Ovary (tissue), 7 donors: ENCODE measurements at regions not wholly inside any gene's neighbourhood (a gene's known extent, or its start where the extent isn't known, plus 50 kb on each side); places are given as distances from the start of the nearest gene placed in this dataset.

Source experiments
- DNase-seq, 5 donors: peaks; one replicate each; pipeline ENCODE4 v3.0.0-alpha.2; 2019 to 2020
- H3K27ac ChIP-seq, 2 donors: fragments of 200-600 bp; one replicate each; pipeline versions ENCODE4 v1.5.1 to v1.8.0; 2019 to 2022
- H3K27me3 ChIP-seq: fragments of 200-600 bp; one replicate; pipeline ENCODE4 v1.8.0; 2022
- H3K36me3 ChIP-seq: fragments of 200-600 bp; sonication (generic); one replicate; pipeline ENCODE4 v1.5.1; 2019
- H3K4me1 ChIP-seq: one replicate; pipeline ENCODE4 v1.8.1; 2013; ENCODE audit warnings: mild to moderate bottlenecking, moderate library complexity; ENCODE audit not compliant: insufficient read depth
- H3K4me3 ChIP-seq: fragments of 200-600 bp; sonication (generic); one replicate; pipeline ENCODE4 v1.5.1; 2017
- H3K9me3 ChIP-seq, 2 donors: fragments of 200-600 bp in 1 of 2; sonication (generic) in 1 of 2; one replicate each; pipeline versions ENCODE4 v1.5.1 to v1.8.1; 2013 to 2019; ENCODE audit warnings: mild to moderate bottlenecking in 1 of 2, moderate library complexity in 1 of 2
- EP300 ChIP-seq: sonication (generic); formaldehyde crosslinking; IDR thresholded peaks from one replicate; pipeline ENCODE4 v1.6.1; 2017; ENCODE audit warnings: antibody characterized with exemption
- POLR2A ChIP-seq: fragments of 450-650 bp; IDR thresholded peaks from one replicate; pipeline ENCODE4 v1.6.1; 2017; ENCODE audit warnings: antibody characterized with exemption, mild to moderate bottlenecking, moderate library complexity
- WGBS, 3 donors: extraction: QIAGEN DNeasy Blood & Tissue Kit in 1 of 3; methylation state at CpG; one replicate each; pipeline versions ENCODE4 v1.1.5 to v1.1.7; 2013 to 2017; 5-methylcytosine and 5-hydroxymethylcytosine counted together
- intact Hi-C, 4 donors: fragments of 100-400 bp; cut with DNase I; formaldehyde crosslinking; loops; one replicate each; pipeline versions ENCODE4 v1.11.0 to v1.15.1; 2022 to 2023
- TF ChIP-seq, protein P1 (sequence below), 3 donors: fragments of 450-650 bp in 2 of 3; fragments of 200-600 bp in 1 of 3; IDR thresholded peaks; one replicate each; pipeline versions ENCODE4 v1.5.1 to v1.8.0; 2016 to 2022; ENCODE audit warnings: antibody characterized with exemption in 3 of 3, mild to moderate bottlenecking in 1 of 3
- donor health status: DM: no; HTN: no; CAD: no; lungs with moderate emphysema.
- donor health status: DM: no; HTN: no; CAD: no.
- donor health status: Bipolar disorder and iron deficiency.
- donor health status: DM: no; HTN: no; CAD: no.
- donor health status: DM: yes; HTN: yes; CAD: no.

- Histone ChIP-seq H3K4me3 (no peak overlapping the region), H3K9me3 (no peaks in the 10 kb centered on the region), H3K27me3 (no peaks in the 10 kb centered on the region), H3K36me3 (no peaks in the 10 kb centered on the region), H3K4me1 (no peaks in the 10 kb centered on the region), H3K27ac (no peak overlapping the region)
- TF ChIP-seq, protein P1, sequence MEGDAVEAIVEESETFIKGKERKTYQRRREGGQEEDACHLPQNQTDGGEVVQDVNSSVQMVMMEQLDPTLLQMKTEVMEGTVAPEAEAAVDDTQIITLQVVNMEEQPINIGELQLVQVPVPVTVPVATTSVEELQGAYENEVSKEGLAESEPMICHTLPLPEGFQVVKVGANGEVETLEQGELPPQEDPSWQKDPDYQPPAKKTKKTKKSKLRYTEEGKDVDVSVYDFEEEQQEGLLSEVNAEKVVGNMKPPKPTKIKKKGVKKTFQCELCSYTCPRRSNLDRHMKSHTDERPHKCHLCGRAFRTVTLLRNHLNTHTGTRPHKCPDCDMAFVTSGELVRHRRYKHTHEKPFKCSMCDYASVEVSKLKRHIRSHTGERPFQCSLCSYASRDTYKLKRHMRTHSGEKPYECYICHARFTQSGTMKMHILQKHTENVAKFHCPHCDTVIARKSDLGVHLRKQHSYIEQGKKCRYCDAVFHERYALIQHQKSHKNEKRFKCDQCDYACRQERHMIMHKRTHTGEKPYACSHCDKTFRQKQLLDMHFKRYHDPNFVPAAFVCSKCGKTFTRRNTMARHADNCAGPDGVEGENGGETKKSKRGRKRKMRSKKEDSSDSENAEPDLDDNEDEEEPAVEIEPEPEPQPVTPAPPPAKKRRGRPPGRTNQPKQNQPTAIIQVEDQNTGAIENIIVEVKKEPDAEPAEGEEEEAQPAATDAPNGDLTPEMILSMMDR (IDR thresholded peaks at IDR 0.05): no peak
- TF ChIP-seq EP300: no peak
- TF ChIP-seq POLR2A: no peak
- DNase-seq: no peak
- intact Hi-C loops: no loop called here
- WGBS, 3 donors: 82 to 84% (median 83%) methylated on average over 10 of the region's 10 CpGs
Observed at GRCh38 chr3:26345613-26346012, 277.0 kb upstream of the LRRC3B start.

DNA sequence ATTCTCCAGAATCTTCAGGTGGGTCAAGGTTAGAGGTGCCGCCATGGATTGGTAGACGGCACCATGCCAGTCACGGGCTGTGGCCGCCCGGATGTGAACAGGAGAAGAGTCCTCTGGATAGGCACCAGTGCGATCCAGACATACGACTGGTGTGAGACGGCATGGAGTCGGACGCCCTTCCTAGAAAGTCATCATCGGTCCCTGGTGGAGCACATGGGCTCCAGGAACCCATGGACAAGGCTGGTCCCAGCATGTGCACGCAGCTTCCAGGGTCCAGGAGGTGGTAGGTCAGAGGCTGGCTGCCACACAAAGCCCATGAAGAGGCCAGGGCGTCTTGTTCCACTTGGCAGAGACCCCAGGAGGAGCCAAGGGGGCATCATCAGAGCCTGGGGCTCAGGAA, 276.1 kb upstream of the LRRC3B start:
- 93 to 97% (median 94%) methylated on average over 13 of the region's 13 CpGs for WGBS, 3 donors
- H3K27ac ChIP-seq: no peak overlapping the region
- TF ChIP-seq POLR2A: no peak
- TF ChIP-seq, protein P1 (IDR thresholded peaks at IDR 0.05): no peak
- no peak for TF ChIP-seq EP300
- peaks cover 0 to 3% of the 10 kb centered on the region in 2 donors for H3K9me3 ChIP-seq
- intact Hi-C loops: no loop called here
- no peaks in the 10 kb centered on the region for H3K4me1 ChIP-seq
- DNase-seq: no peak
- H3K36me3 ChIP-seq: no peaks in the 10 kb centered on the region
- H3K4me3 ChIP-seq: no peak overlapping the region
- H3K27me3 ChIP-seq: no peaks in the 10 kb centered on the region

DNA sequence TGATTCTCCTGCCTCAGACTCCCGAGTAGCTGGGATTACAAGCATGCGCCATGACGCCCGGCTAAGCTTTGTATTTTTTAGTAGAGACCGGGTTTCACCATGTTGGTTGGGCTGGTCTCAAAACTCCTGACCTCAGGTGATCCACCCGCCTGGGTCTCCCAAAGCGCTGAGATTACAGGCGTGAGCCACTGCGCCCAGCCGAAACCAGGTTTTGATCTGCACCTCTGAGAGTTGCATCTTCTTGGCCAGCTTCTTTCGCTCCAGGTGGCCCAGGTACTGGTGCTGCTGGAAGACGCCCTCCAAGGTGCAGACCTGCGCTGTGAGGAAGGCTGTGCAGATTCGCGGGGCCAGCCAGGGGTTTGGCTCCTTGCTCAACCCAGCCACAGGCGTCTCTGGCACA, 275.4 kb upstream of the LRRC3B start:
- no peak for TF ChIP-seq POLR2A
- no peak for TF ChIP-seq EP300
- TF ChIP-seq, protein P1 (IDR thresholded peaks at IDR 0.05): no peak
- no peaks in the 10 kb centered on the region for H3K36me3 ChIP-seq
- intact Hi-C loops: no loop called here
- 96 to 97% (median 96%) methylated on average over 16 of the region's 16 CpGs for WGBS, 3 donors
- H3K9me3 ChIP-seq: peaks cover 0 to 3% of the 10 kb centered on the region in 2 donors
- H3K4me1 ChIP-seq: no peaks in the 10 kb centered on the region
- no peak for DNase-seq
- no peaks in the 10 kb centered on the region for H3K27me3 ChIP-seq
- no peak overlapping the region for H3K27ac ChIP-seq
- H3K4me3 ChIP-seq: no peak overlapping the region

GRCh38 chr3:26350853-26351252, 271.7 kb upstream of the LRRC3B start:
- no peak for DNase-seq
- Histone ChIP-seq H3K4me1 (no peaks in the 10 kb centered on the region), H3K36me3 (no peaks in the 10 kb centered on the region), H3K4me3 (no peak overlapping the region), H3K9me3 (peaks cover 0 to 3% of the 10 kb centered on the region in 2 donors), H3K27ac (no peak overlapping the region), H3K27me3 (no peaks in the 10 kb centered on the region)
- TF ChIP-seq POLR2A (no peak), EP300 (no peak)
- WGBS, 3 donors: 79 to 80% (median 79%) methylated on average over 2 of the region's 2 CpGs
- intact Hi-C loops: no loop called here

- H3K36me3 ChIP-seq: no peaks in the 10 kb centered on the region
- no peaks in the 10 kb centered on the region for H3K27me3 ChIP-seq
- no peak overlapping the region for H3K4me3 ChIP-seq
- TF ChIP-seq, protein P1 (IDR thresholded peaks at IDR 0.05): no peak
- no peak for TF ChIP-seq POLR2A
- TF ChIP-seq EP300: no peak
- H3K4me1 ChIP-seq: no peaks in the 10 kb centered on the region
- peaks cover 0 to 3% of the 10 kb centered on the region in 2 donors for H3K9me3 ChIP-seq
- no peak for DNase-seq
- intact Hi-C loops: no loop called here
- no peak overlapping the region for H3K27ac ChIP-seq
Observed at GRCh38 chr3:26353097-26353496, 269.5 kb upstream of the LRRC3B start.
